ENCODE measurements at regions not wholly inside any gene's neighbourhood (a gene's known extent, or its start where the extent isn't known, plus 50 kb on each side); places are given as distances from the start of the nearest gene placed in this dataset.

- TF ChIP-seq CTCF (IDR thresholded peaks at IDR 0.05; ENCODE audit: low read depth, low read length): no peak
- H3K4me3 ChIP-seq (ENCODE audit: low read depth, low read length): no peak overlapping the region
These were observed 881.0 kb upstream of the CHAC2 start for GRCh38 chr2:52886556-52886955.

DNA sequence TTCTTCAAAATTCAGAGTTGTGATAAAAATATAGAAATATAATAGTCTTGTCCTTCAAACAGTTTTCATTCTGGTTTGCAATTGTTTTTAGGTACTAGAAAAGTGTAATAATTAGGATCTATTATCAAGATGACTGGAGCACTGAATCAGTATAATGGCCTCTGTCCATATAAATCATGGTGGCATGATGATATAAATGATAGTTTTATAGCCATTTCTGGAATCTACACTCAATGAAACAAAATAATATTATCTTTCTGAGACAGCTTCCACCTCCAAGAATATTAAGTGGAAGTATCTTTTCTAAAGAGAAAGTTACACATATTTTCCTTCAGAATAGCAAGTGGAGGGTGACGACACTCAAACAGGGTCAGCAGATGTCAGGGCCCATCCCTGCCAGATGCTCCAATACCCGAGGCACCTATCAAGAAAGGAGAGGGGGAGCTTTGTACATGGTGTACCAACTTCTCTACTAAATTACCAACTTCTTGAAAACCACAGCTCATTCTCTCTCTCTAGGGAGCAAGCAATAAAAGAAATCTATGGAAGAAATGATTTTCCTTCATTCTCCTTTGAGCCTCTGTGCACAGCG is 882.7 kb upstream of the CHAC2 start:
- TF ChIP-seq CTCF (IDR thresholded peaks at IDR 0.05; ENCODE audit: low read depth, low read length): no peak
- H3K4me3 ChIP-seq (ENCODE audit: low read depth, low read length): no peak overlapping the region

DNA sequence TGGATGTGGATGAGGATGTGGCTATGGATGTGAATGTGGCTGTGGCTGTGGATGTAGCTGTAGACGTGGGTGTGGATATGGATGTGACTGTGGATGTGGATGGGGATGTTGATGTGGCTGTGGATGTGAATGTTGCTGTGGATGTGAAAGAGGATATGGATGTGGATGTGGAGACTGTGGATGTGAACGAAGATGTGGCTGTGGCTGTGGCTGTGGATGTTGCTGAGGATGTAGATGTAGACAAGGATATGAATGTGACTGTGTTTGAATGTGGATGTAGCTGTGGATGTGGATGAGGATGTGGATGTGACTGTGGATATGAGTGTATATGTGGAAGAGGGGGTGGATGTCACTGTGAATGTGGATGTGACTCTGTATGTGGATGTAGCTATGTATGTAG is 884.6 kb upstream of the CHAC2 start:
- H3K4me3 ChIP-seq (ENCODE audit: low read depth, low read length): no peak overlapping the region
- no peak for TF ChIP-seq CTCF (IDR thresholded peaks at IDR 0.05; ENCODE audit: low read depth, low read length)

GRCh38 chr2:52881606-52882005 is 886.0 kb upstream of the CHAC2 start:
- H3K4me3 ChIP-seq (ENCODE audit: low read depth, low read length): no peak overlapping the region
- no peak for TF ChIP-seq CTCF (IDR thresholded peaks at IDR 0.05; ENCODE audit: low read depth, low read length)

DNA sequence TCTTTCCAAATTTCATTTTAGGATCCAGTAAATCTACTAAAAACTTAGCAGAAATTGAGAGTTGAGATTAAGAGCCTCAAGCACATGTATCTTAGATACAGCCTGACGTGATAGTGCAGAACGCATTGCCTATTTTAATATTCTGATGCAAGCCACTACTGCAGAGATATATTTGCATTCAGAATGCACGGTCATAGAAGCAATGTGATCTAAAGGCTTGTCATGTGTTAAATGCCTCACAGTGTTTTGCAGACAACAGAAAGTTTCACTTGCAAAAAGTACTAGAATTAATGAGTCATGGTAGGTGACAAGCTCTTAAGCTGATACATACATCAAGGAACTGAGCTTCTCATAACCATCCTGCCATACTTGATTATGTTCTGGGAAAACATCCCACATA is 886.7 kb upstream of the CHAC2 start:
- TF ChIP-seq CTCF (IDR thresholded peaks at IDR 0.05; ENCODE audit: low read depth, low read length): no peak
- H3K4me3 ChIP-seq (ENCODE audit: low read depth, low read length): no peak overlapping the region

DNA sequence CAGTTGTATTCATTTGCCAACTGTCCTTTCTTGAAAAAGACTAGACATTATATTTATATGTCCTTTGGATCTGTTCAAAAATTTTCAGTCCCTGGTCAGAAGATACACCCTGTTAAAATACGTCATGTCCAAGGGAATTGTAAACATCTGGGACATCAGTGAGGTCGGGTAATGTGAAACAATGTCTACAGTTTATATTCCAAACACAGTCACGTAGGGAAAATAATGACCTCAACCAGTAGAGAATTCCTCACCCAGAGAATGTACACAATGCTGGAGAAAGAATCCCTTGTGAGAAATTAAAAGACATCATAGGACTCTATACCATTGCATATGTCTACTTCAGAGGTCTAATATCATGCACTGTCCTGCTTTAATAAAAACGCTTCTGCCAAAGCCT is 888.0 kb upstream of the CHAC2 start:
- TF ChIP-seq CTCF (IDR thresholded peaks at IDR 0.05; ENCODE audit: low read depth, low read length): no peak

GRCh38 chr2:52877703-52878102 is 889.9 kb upstream of the CHAC2 start:
- TF ChIP-seq CTCF (IDR thresholded peaks at IDR 0.05; ENCODE audit: low read depth, low read length): no peak
- H3K4me3 ChIP-seq (ENCODE audit: low read depth, low read length): no peak overlapping the region

More for the DNA sequence above, 888.0 kb upstream of the CHAC2 start:
- no peak overlapping the region for H3K4me3 ChIP-seq (ENCODE audit: low read depth, low read length)
